ENCODE measurements at regions not wholly inside any gene's neighbourhood (a gene's known extent, or its start where the extent isn't known, plus 50 kb on each side); places are given as distances from the start of the nearest gene placed in this dataset.

- H3K27ac Mint-ChIP-seq = no peak overlapping the region
- no peaks in the 10 kb centered on the region for H3K4me1 Mint-ChIP-seq
- Histone ChIP-seq H3K9me3 (replicated peaks in 1 of 2; ENCODE audit: control insufficient read depth in 1 of 2, insufficient read depth in 1 of 2, low read length in 2 of 2) (no peaks in the 10 kb centered on the region), H3K4me2 (replicated peaks; ENCODE audit: extremely low read depth, low read length, poor library complexity, severe bottlenecking) (no peak overlapping the region), H3K79me2 (ENCODE audit: insufficient read depth, low read length) (no peaks in the 10 kb centered on the region), H3K4me3 (replicated peaks in 1 of 3; ENCODE audit: low read depth in 2 of 3, low read length in 3 of 3) (no peak overlapping the region), H3K27me3 (ENCODE audit: control insufficient read depth in 2 of 2, insufficient read depth in 2 of 2, low read length in 2 of 2) (no peaks in the 10 kb centered on the region), H2AFZ (ENCODE audit: insufficient read depth, low read depth, low read length, poor library complexity, severe bottlenecking) (no peak overlapping the region), H3K36me3 (replicated peaks in 1 of 2; ENCODE audit: control insufficient read depth in 1 of 2, insufficient read depth in 2 of 2, low read length in 2 of 2) (no peaks in the 10 kb centered on the region), H3K4me1 (ENCODE audit: control insufficient read depth in 1 of 2, insufficient read depth in 2 of 2, low read length in 2 of 2) (no peaks in the 10 kb centered on the region), H4K20me1 (ENCODE audit: insufficient read depth, low read length) (no peaks in the 10 kb centered on the region), H3K27ac (ENCODE audit: low read depth in 1 of 2, low read length in 2 of 2) (no peak overlapping the region), H3K9ac (ENCODE audit: insufficient read depth, low read length, poor library complexity, severe bottlenecking) (no peak overlapping the region)
- peaks cover 0 to 8% (median 5%) of the 10 kb centered on the region in 7 donors for H3K9me3 Mint-ChIP-seq
- TF ChIP-seq CTCF (IDR thresholded peaks at IDR 0.05) = no peak
- no peaks in the 10 kb centered on the region for H3K36me3 Mint-ChIP-seq
- H3K4me3 Mint-ChIP-seq = no peak overlapping the region
- no peaks in the 10 kb centered on the region for H3K27me3 Mint-ChIP-seq (ENCODE audit: low read depth in 3 of 3)
- DNase-seq = no peak
- WGBS (ENCODE audit: insufficient coverage) = no CpG with 5 or more reads among the region's 1 CpG
- intact Hi-C loops (cut with micrococcal nuclease) = no loop called here
These were observed 396.0 kb downstream of the LRRIQ3 start for GRCh38 chr1:73801912-73802429.

GRCh38 chr1:73800376-73800775 is 397.6 kb downstream of the LRRIQ3 start:
- intact Hi-C loops (cut with micrococcal nuclease) = no loop called here
- TF ChIP-seq CTCF (IDR thresholded peaks at IDR 0.05) = no peak
- Histone ChIP-seq H2AFZ (ENCODE audit: insufficient read depth, low read depth, low read length, poor library complexity, severe bottlenecking) (no peak overlapping the region), H3K27me3 (ENCODE audit: control insufficient read depth in 2 of 2, insufficient read depth in 2 of 2, low read length in 2 of 2) (no peaks in the 10 kb centered on the region), H4K20me1 (ENCODE audit: insufficient read depth, low read length) (no peaks in the 10 kb centered on the region), H3K4me3 (replicated peaks in 1 of 3; ENCODE audit: low read depth in 2 of 3, low read length in 3 of 3) (no peak overlapping the region), H3K36me3 (replicated peaks in 1 of 2; ENCODE audit: control insufficient read depth in 1 of 2, insufficient read depth in 2 of 2, low read length in 2 of 2) (no peaks in the 10 kb centered on the region), H3K9ac (ENCODE audit: insufficient read depth, low read length, poor library complexity, severe bottlenecking) (no peak overlapping the region), H3K9me3 (replicated peaks in 1 of 2; ENCODE audit: control insufficient read depth in 1 of 2, insufficient read depth in 1 of 2, low read length in 2 of 2) (no peaks in the 10 kb centered on the region), H3K4me1 (ENCODE audit: control insufficient read depth in 1 of 2, insufficient read depth in 2 of 2, low read length in 2 of 2) (no peaks in the 10 kb centered on the region), H3K4me2 (replicated peaks; ENCODE audit: extremely low read depth, low read length, poor library complexity, severe bottlenecking) (no peak overlapping the region), H3K27ac (ENCODE audit: low read depth in 1 of 2, low read length in 2 of 2) (no peak overlapping the region), H3K79me2 (ENCODE audit: insufficient read depth, low read length) (no peaks in the 10 kb centered on the region)
- Mint-ChIP-seq H3K27me3 (ENCODE audit: low read depth in 3 of 3) (no peaks in the 10 kb centered on the region), H3K36me3 (no peaks in the 10 kb centered on the region), H3K27ac (no peak overlapping the region), H3K4me1 (no peaks in the 10 kb centered on the region), H3K4me3 (no peak overlapping the region), H3K9me3 (peaks cover 0 to 4% (median 2%) of the 10 kb centered on the region in 7 donors)
- WGBS (ENCODE audit: insufficient coverage) = no CpG with 5 or more reads among the region's 2 CpGs
- DNase-seq = no peak
